ENCODE measurements at regions not wholly inside any gene's neighbourhood (a gene's known extent, or its start where the extent isn't known, plus 50 kb on each side); places are given as distances from the start of the nearest gene placed in this dataset.

GRCh38 chr22:34019190-34019845 is 99.0 kb upstream of the LARGE1 start:
- H3K36me3 ChIP-seq, result no peaks in the 10 kb centered on the region
- no peak overlapping the region for H3K27ac ChIP-seq
- H3K27me3 ChIP-seq, result no peaks in the 10 kb centered on the region
- no peak for TF ChIP-seq POLR2A (IDR thresholded peaks at IDR 0.05)
- no peak for TF ChIP-seq CTCF (IDR thresholded peaks at IDR 0.05)
- peaks cover 0 to 28% (median 4%) of the 10 kb centered on the region in 12 donors for H3K9me3 ChIP-seq
- ATAC-seq (no peak), DNase-seq (no peak)
- no peak overlapping the region for H3K4me3 ChIP-seq
- 65 to 70% (median 68%) methylated on average over 8 of the region's 8 CpGs for WGBS, 4 donors
- H3K4me1 ChIP-seq, result no peaks in the 10 kb centered on the region
- intact Hi-C loops (cut with DNase I), result no loop called here

GRCh38 chr22:34035209-34035608 is 114.9 kb upstream of the LARGE1 start:
- intact Hi-C loops (cut with DNase I), result no loop called here
- ATAC-seq, result no peak
- H3K27me3 ChIP-seq, result peaks cover 0 to 15% (median 0%) of the 10 kb centered on the region in 9 donors
- H3K4me1 ChIP-seq, result no peaks in the 10 kb centered on the region
- TF ChIP-seq POLR2A (IDR thresholded peaks at IDR 0.05) (no peak), CTCF (IDR thresholded peaks at IDR 0.05) (no peak)
- no peaks in the 10 kb centered on the region for H3K36me3 ChIP-seq
- 67 to 79% (median 72%) methylated on average over 1 of the region's 1 CpG for WGBS, 4 donors
- peaks cover 0 to 15% (median 0%) of the 10 kb centered on the region in 12 donors for H3K9me3 ChIP-seq
- DNase-seq, result no peak
- no peak overlapping the region for H3K27ac ChIP-seq
- no peak overlapping the region for H3K4me3 ChIP-seq

DNA sequence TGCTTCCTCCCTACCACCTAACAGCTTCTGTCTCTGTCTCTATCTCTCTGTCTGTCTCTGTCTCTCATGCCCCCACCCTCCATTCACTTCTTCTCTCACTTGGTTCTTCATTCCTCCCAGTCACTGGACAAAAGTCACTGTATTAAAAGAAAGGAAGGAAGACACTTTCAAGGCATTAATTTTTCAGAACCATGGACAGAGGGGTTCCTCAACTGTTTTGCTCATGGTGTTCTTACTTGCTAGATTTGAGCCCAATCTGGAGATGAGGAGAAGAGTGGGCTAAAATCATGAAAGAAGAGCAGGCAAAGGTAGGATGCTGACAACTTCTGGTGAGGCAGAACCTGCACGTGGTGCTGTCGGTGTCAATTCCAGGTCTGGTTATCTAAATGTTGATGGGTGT is 116.7 kb upstream of the LARGE1 start:
- no peaks in the 10 kb centered on the region for H3K4me1 ChIP-seq
- DNase-seq, result no peak
- intact Hi-C loops (cut with DNase I), result no loop called here
- H3K4me3 ChIP-seq, result no peak overlapping the region
- H3K9me3 ChIP-seq, result no peaks in the 10 kb centered on the region
- WGBS, 4 donors, result 44 to 63% (median 54%) methylated on average over 2 of the region's 2 CpGs
- no peaks in the 10 kb centered on the region for H3K36me3 ChIP-seq
- H3K27ac ChIP-seq, result no peak overlapping the region
- peaks cover 0 to 15% (median 0%) of the 10 kb centered on the region in 9 donors for H3K27me3 ChIP-seq
- TF ChIP-seq CTCF (IDR thresholded peaks at IDR 0.05) (no peak), POLR2A (IDR thresholded peaks at IDR 0.05) (no peak)
- no peak for ATAC-seq

- Histone ChIP-seq H3K4me3 (no peak overlapping the region), H3K27me3 (peaks cover 0 to 15% (median 0%) of the 10 kb centered on the region in 9 donors), H3K9me3 (peaks cover 0 to 4% (median 0%) of the 10 kb centered on the region in 12 donors), H3K4me1 (no peaks in the 10 kb centered on the region), H3K27ac (no peak overlapping the region), H3K36me3 (no peaks in the 10 kb centered on the region)
- DNase-seq (no peak), ATAC-seq (no peak)
- TF ChIP-seq CTCF (IDR thresholded peaks at IDR 0.05), result no peak
- no peak for TF ChIP-seq POLR2A (IDR thresholded peaks at IDR 0.05)
- WGBS, 4 donors, result 71 to 80% (median 75%) methylated on average over 11 of the region's 11 CpGs
- intact Hi-C loops (cut with DNase I), result no loop called here
Observed at GRCh38 chr22:34038801-34039555, 118.7 kb upstream of the LARGE1 start.

Measured in heart left ventricle (tissue), 16 donors.